ENCODE measurements at regions not wholly inside any gene's neighbourhood (a gene's known extent, or its start where the extent isn't known, plus 50 kb on each side); places are given as distances from the start of the nearest gene placed in this dataset.

DNA sequence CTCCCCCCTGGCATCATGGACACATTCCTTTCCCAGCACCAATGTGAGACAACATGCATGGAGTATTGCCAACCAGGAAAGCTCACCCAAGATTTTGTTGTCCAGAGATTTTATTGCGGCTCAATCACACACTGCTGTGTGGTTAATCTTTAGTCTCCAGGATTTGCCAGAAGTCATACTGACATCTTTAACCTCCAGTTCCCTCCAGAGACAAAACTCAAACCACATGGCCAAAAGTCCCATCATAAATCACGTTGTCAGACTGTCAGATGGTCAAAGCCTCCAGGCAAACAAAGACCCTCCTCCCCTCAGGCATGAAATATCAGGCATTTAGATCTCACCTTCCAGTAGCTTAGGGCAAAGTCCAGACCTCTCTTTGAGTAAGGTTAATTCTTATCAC lies 97.3 kb upstream of the OPRM1 start:
- TF ChIP-seq, protein P1, sequence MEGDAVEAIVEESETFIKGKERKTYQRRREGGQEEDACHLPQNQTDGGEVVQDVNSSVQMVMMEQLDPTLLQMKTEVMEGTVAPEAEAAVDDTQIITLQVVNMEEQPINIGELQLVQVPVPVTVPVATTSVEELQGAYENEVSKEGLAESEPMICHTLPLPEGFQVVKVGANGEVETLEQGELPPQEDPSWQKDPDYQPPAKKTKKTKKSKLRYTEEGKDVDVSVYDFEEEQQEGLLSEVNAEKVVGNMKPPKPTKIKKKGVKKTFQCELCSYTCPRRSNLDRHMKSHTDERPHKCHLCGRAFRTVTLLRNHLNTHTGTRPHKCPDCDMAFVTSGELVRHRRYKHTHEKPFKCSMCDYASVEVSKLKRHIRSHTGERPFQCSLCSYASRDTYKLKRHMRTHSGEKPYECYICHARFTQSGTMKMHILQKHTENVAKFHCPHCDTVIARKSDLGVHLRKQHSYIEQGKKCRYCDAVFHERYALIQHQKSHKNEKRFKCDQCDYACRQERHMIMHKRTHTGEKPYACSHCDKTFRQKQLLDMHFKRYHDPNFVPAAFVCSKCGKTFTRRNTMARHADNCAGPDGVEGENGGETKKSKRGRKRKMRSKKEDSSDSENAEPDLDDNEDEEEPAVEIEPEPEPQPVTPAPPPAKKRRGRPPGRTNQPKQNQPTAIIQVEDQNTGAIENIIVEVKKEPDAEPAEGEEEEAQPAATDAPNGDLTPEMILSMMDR (IDR thresholded peaks at IDR 0.05): no peak
- TF ChIP-seq POLR2A (IDR thresholded peaks at IDR 0.05) (no peak), EP300 (IDR thresholded peaks at IDR 0.05) (no peak), POLR2AphosphoS5 (IDR thresholded peaks at IDR 0.05) (no peak)
